Adrenal gland (tissue), 5 donors: ENCODE measurements at regions not wholly inside any gene's neighbourhood (a gene's known extent, or its start where the extent isn't known, plus 50 kb on each side); places are given as distances from the start of the nearest gene placed in this dataset.

ENCODE experiments used
- POLR2A ChIP-seq, 2 donors: fragments of 450-650 bp; IDR thresholded peaks; one replicate each; pipeline ENCODE4 v1.6.1; 2017; ENCODE audit warnings: antibody characterized with exemption in 2 of 2, mild to moderate bottlenecking in 2 of 2, moderate library complexity in 1 of 2
- TF ChIP-seq, protein P1 (sequence below), 6 experiments: fragments of 450-650 bp in 4 of 6; fragments of 200-600 bp in 2 of 6; sonication (generic) in 1 of 6; IDR thresholded peaks; 1 replicate in 5 of 6; 2 replicates in 1 of 6; pipeline versions ENCODE4 v1.5.1 to v1.8.0; 2016 to 2021; ENCODE audit warnings: antibody characterized with exemption in 6 of 6, mild to moderate bottlenecking in 2 of 6, moderate library complexity in 1 of 6
- donor health status: DM: no; HTN: no; CAD: no.

DNA sequence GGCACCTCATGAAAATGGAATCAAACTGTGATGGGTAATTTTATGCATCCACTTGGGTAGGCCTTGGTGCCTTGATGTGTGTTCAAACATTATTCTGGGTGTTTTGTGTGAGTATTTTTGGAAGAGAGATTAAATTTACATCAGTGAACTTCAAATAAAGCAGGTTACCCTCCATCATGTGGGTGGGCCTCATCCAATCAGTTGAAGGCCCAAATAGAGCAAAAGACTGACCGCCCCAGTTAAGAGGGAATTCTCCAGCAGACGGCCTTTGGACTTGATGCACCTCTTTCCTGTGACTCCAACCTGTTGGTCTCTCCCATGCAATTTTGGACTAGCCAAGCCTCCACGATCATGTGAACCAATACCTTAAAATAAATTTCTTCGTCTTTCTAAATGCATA is 97.7 kb upstream of the DPP6 start:
- TF ChIP-seq, protein P1, sequence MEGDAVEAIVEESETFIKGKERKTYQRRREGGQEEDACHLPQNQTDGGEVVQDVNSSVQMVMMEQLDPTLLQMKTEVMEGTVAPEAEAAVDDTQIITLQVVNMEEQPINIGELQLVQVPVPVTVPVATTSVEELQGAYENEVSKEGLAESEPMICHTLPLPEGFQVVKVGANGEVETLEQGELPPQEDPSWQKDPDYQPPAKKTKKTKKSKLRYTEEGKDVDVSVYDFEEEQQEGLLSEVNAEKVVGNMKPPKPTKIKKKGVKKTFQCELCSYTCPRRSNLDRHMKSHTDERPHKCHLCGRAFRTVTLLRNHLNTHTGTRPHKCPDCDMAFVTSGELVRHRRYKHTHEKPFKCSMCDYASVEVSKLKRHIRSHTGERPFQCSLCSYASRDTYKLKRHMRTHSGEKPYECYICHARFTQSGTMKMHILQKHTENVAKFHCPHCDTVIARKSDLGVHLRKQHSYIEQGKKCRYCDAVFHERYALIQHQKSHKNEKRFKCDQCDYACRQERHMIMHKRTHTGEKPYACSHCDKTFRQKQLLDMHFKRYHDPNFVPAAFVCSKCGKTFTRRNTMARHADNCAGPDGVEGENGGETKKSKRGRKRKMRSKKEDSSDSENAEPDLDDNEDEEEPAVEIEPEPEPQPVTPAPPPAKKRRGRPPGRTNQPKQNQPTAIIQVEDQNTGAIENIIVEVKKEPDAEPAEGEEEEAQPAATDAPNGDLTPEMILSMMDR (IDR thresholded peaks at IDR 0.05) = no peak
- TF ChIP-seq POLR2A (IDR thresholded peaks at IDR 0.05) = no peak
